Spleen (tissue), 11 donors: ENCODE measurements at regions not wholly inside any gene's neighbourhood (a gene's known extent, or its start where the extent isn't known, plus 50 kb on each side); places are given as distances from the start of the nearest gene placed in this dataset.

Experiments
- DNase-seq: peaks from one replicate; pipeline ENCODE4 v3.0.0-alpha.2; 2020
- H3K27ac ChIP-seq, 8 donors: fragments of 200-600 bp; sonication (generic) in 7 of 8; 1 replicate in 4 of 8; 2 replicates in 4 of 8; pipeline versions ENCODE4 v1.5.0 to v1.8.0; 2016 to 2021; ENCODE audit warnings: inconsistent platforms in 4 of 8, mild to moderate bottlenecking in 4 of 8, moderate library complexity in 1 of 8
- H3K27me3 ChIP-seq, 7 donors: fragments of 200-600 bp; sonication (generic) in 6 of 7; replicated peaks in 1 of 7; 1 replicate in 4 of 7; 2 replicates in 3 of 7; pipeline versions ENCODE4 v1.5.0 to v1.8.0; 2016 to 2021; ENCODE audit warnings: inconsistent platforms in 3 of 7, mild to moderate bottlenecking in 1 of 7
- H3K36me3 ChIP-seq, 6 donors: fragments of 200-600 bp; sonication (generic) in 5 of 6; 1 replicate in 4 of 6; 2 replicates in 2 of 6; pipeline versions ENCODE4 v1.5.0 to v1.8.0; 2016 to 2021; ENCODE audit warnings: inconsistent platforms in 2 of 6
- H3K4me1 ChIP-seq, 6 donors: fragments of 200-600 bp; sonication (generic) in 5 of 6; 1 replicate in 3 of 6; 2 replicates in 3 of 6; pipeline versions ENCODE4 v1.5.0 to v1.8.0; 2016 to 2021; ENCODE audit warnings: inconsistent platforms in 3 of 6
- H3K4me3 ChIP-seq, 8 donors: fragments of 200-600 bp; sonication (generic) in 7 of 8; 1 replicate in 4 of 8; 2 replicates in 4 of 8; pipeline versions ENCODE4 v1.5.0 to v1.8.0; 2016 to 2021; ENCODE audit warnings: inconsistent platforms in 4 of 8, mild to moderate bottlenecking in 4 of 8, moderate library complexity in 2 of 8
- H3K9me3 ChIP-seq, 8 donors: fragments of 200-600 bp; sonication (generic) in 7 of 8; 1 replicate in 4 of 8; 2 replicates in 4 of 8; pipeline versions ENCODE4 v1.5.0 to v1.8.0; 2016 to 2021; ENCODE audit warnings: inconsistent platforms in 4 of 8
- CTCF ChIP-seq, 11 experiments: fragments of 200-600 bp in 7 of 11; fragments of 450-650 bp in 4 of 11; sonication (generic) in 4 of 11; IDR thresholded peaks in 8 of 11; conservative IDR thresholded peaks in 3 of 11; 1 replicate in 7 of 11; 2 replicates in 4 of 11; pipeline versions ENCODE4 v1.4.0 to v1.8.0; 2016 to 2021; ENCODE audit warnings: antibody characterized with exemption in 11 of 11, inconsistent platforms in 4 of 11, mild to moderate bottlenecking in 1 of 11
- POLR2A ChIP-seq, 3 donors: fragments of 450-650 bp; IDR thresholded peaks; one replicate each; pipeline ENCODE4 v1.5.1; 2017; ENCODE audit warnings: antibody characterized with exemption in 3 of 3, mild to moderate bottlenecking in 1 of 3
- POLR2AphosphoS5 ChIP-seq, 3 donors: sonication (generic); formaldehyde crosslinking; IDR thresholded peaks; one replicate each; pipeline ENCODE4 v1.5.1; 2017; ENCODE audit warnings: antibody characterized with exemption in 3 of 3
- WGBS, 5 donors: extraction: QIAGEN DNeasy Blood & Tissue Kit in 3 of 5; methylation state at CpG; one replicate each; pipeline versions ENCODE4 v1.1.5 to v1.1.7; 2013 to 2018; 5-methylcytosine and 5-hydroxymethylcytosine counted together
- intact Hi-C: fragments of 100-400 bp; cut with DNase I; formaldehyde crosslinking; loops from one replicate; pipeline ENCODE4 v1.15.0; 2023; ENCODE audit warnings: low total_unique reads
- donor health status: healthy with polysubstance abuse.
- donor health status: DM: no; HTN: no; CAD: no; lungs with moderate emphysema.
- donor health status: DM: no; HTN: no; CAD: no.
- donor health status: Bipolar disorder and iron deficiency.
- donor health status: healthy.
- donor health status: DM: no; HTN: no; CAD: no.
- donor health status: DM: yes; HTN: yes; CAD: no.

GRCh38 chr2:51409920-51410319 is 378.0 kb upstream of the NRXN1 start:
- no peaks in the 10 kb centered on the region for H3K4me1 ChIP-seq
- H3K27ac ChIP-seq, result no peak overlapping the region
- DNase-seq, result no peak
- WGBS, 5 donors, result 21 to 46% (median 29%) methylated on average over 1 of the region's 1 CpG
- TF ChIP-seq CTCF (IDR thresholded peaks at IDR 0.05 in 8 of 11, conservative IDR thresholded peaks at IDR 0.05 in 3 of 11) (no peak), POLR2A (IDR thresholded peaks at IDR 0.05) (no peak), POLR2AphosphoS5 (IDR thresholded peaks at IDR 0.05) (no peak)
- H3K27me3 ChIP-seq, result no peaks in the 10 kb centered on the region
- H3K36me3 ChIP-seq, result no peaks in the 10 kb centered on the region
- intact Hi-C loops, result no loop called here
- H3K9me3 ChIP-seq, result peaks cover 0 to 18% (median 2%) of the 10 kb centered on the region in 8 donors
- H3K4me3 ChIP-seq, result no peak overlapping the region

GRCh38 chr2:51404226-51404625 is 372.3 kb upstream of the NRXN1 start:
- intact Hi-C loops, result no loop called here
- no peak overlapping the region for H3K4me3 ChIP-seq

GRCh38 chr2:51401546-51401945 is 369.6 kb upstream of the NRXN1 start:
- Histone ChIP-seq H3K4me3 (no peak overlapping the region), H3K4me1 (no peaks in the 10 kb centered on the region), H3K27ac (no peak overlapping the region), H3K36me3 (no peaks in the 10 kb centered on the region), H3K27me3 (no peaks in the 10 kb centered on the region), H3K9me3 (peaks cover 0 to 29% (median 8%) of the 10 kb centered on the region in 8 donors)
- intact Hi-C loops, result no loop called here
- DNase-seq, result no peak
- WGBS, 5 donors, result 82 to 87% (median 85%) methylated on average over 5 of the region's 5 CpGs
- TF ChIP-seq POLR2AphosphoS5 (IDR thresholded peaks at IDR 0.05) (no peak), CTCF (IDR thresholded peaks at IDR 0.05 in 8 of 11, conservative IDR thresholded peaks at IDR 0.05 in 3 of 11) (no peak), POLR2A (IDR thresholded peaks at IDR 0.05) (no peak)

More at GRCh38 chr2:51404226-51404625, 372.3 kb upstream of the NRXN1 start:
- no peak for TF ChIP-seq POLR2A (IDR thresholded peaks at IDR 0.05)
- no peak for TF ChIP-seq POLR2AphosphoS5 (IDR thresholded peaks at IDR 0.05)
- TF ChIP-seq CTCF (IDR thresholded peaks at IDR 0.05 in 8 of 11, conservative IDR thresholded peaks at IDR 0.05 in 3 of 11), result no peak
- WGBS, 5 donors, result 81 to 91% (median 86%) methylated on average over 3 of the region's 3 CpGs
- Histone ChIP-seq H3K4me1 (no peaks in the 10 kb centered on the region), H3K27ac (no peak overlapping the region), H3K9me3 (peaks cover 0 to 30% (median 10%) of the 10 kb centered on the region in 8 donors), H3K27me3 (no peaks in the 10 kb centered on the region), H3K36me3 (no peaks in the 10 kb centered on the region)
- DNase-seq, result no peak

GRCh38 chr2:51387235-51387634 is 355.3 kb upstream of the NRXN1 start:
- intact Hi-C loops, result no loop called here
- TF ChIP-seq CTCF (IDR thresholded peaks at IDR 0.05 in 8 of 11, conservative IDR thresholded peaks at IDR 0.05 in 3 of 11) (no peak), POLR2AphosphoS5 (IDR thresholded peaks at IDR 0.05) (no peak), POLR2A (IDR thresholded peaks at IDR 0.05) (no peak)
- Histone ChIP-seq H3K27ac (no peak overlapping the region), H3K27me3 (no peaks in the 10 kb centered on the region), H3K9me3 (peaks cover 0 to 17% (median 3%) of the 10 kb centered on the region in 8 donors), H3K4me1 (no peaks in the 10 kb centered on the region), H3K4me3 (no peak overlapping the region), H3K36me3 (no peaks in the 10 kb centered on the region)
- DNase-seq, result no peak
